Thyroid gland (tissue), 4 donors: ENCODE measurements at regions not wholly inside any gene's neighbourhood (a gene's known extent, or its start where the extent isn't known, plus 50 kb on each side); places are given as distances from the start of the nearest gene placed in this dataset.
A peak's percentile ranks its signal among the peaks of the same experiment; 100 is the strongest.

Experiments used
- DNase-seq, 2 donors: peaks; one replicate each; pipeline ENCODE4 v3.0.0-alpha.2; 2019
- H3K27ac ChIP-seq, 3 donors: fragments of 200-600 bp; sonication (generic); 1 replicate in 2 of 3; 2 replicates in 1 of 3; pipeline ENCODE4 v1.5.1; 2016 to 2019; ENCODE audit warnings: mild to moderate bottlenecking in 1 of 3, moderate library complexity in 1 of 3
- H3K27me3 ChIP-seq: fragments of 200-600 bp; sonication (generic); one replicate; pipeline ENCODE4 v1.5.1; 2019
- H3K36me3 ChIP-seq, 2 donors: fragments of 200-600 bp; sonication (generic); one replicate each; pipeline ENCODE4 v1.5.1; 2016 to 2019
- H3K4me1 ChIP-seq, 2 donors: fragments of 200-600 bp; sonication (generic); one replicate each; pipeline ENCODE4 v1.5.1; 2017 to 2019
- H3K4me3 ChIP-seq, 3 donors: fragments of 200-600 bp; sonication (generic); replicated peaks in 1 of 3; 1 replicate in 2 of 3; 2 replicates in 1 of 3; pipeline ENCODE4 v1.5.1; 2016; ENCODE audit warnings: mild to moderate bottlenecking in 1 of 3
- H3K9me3 ChIP-seq: fragments of 200-600 bp; sonication (generic); one replicate; pipeline ENCODE4 v1.5.1; 2017
- CTCF ChIP-seq, 6 experiments: fragments of 200-600 bp in 3 of 6; fragments of 450-650 bp in 3 of 6; sonication (generic) in 3 of 6; IDR thresholded peaks; one replicate each; pipeline ENCODE4 v1.5.1; 2016 to 2019; ENCODE audit warnings: antibody characterized with exemption in 6 of 6, mild to moderate bottlenecking in 2 of 6, inconsistent platforms in 1 of 6, moderate library complexity in 1 of 6
- POLR2A ChIP-seq, 2 donors: fragments of 450-650 bp; IDR thresholded peaks; one replicate each; pipeline ENCODE4 v1.6.1; 2017; ENCODE audit warnings: antibody characterized with exemption in 2 of 2, mild to moderate bottlenecking in 2 of 2, moderate library complexity in 1 of 2
- WGBS, 2 donors: methylation state at CpG; one replicate each; pipeline ENCODE4 v1.1.5; 2017; 5-methylcytosine and 5-hydroxymethylcytosine counted together
- intact Hi-C: fragments of 100-400 bp; cut with DNase I; formaldehyde crosslinking; loops from one replicate; pipeline ENCODE4 v1.15.1; 2023

DNA sequence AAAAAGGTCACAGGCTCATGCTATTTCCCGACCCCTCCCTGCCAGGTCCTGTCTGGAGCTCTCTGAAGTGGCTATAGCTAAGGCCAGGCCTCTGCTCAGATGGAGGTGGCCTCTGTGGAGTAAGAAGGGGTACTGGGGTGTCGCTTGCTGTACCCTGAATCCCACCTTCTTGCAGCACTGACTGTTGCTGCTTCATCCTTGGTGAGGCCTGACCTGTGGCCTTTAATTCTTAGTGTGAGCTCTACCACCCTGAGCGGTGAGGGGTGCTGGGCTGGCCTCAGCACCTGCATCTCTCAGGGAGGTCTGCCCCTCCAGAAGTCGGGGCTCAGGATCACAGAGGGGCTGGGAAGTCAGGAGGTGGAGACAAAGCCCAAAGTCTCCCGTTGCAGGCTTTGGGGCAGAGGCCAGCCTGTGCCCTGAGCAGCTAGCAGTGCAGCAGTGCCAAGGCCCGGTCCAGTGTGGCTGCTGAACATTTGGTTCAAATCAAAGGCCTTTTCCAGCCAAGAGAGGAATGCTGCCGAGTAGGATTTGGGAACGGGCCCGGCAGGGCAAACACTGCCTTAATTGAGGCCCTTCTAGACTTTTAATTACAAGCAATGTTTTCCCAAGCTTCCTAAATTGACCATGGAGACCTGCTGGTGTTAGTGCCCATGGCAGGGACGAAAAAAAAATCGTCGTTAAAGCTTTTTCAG is 133.5 kb upstream of the HAAO start:
- WGBS, 2 donors = 36 to 46% methylated on average over 10 to 11 of the region's 12 CpGs
- Histone ChIP-seq H3K27me3 (no peaks in the 10 kb centered on the region), H3K9me3 (no peaks in the 10 kb centered on the region), H3K4me3 (no peak overlapping the region), H3K36me3 (no peaks in the 10 kb centered on the region), H3K27ac (peak overlapping the region; percentile 79 to 93 (median 83)), H3K4me1 (peaks cover 58 to 92% of the 10 kb centered on the region in 2 donors)
- intact Hi-C loops = no loop called here
- DNase-seq = peak; percentile 48 to 63
- TF ChIP-seq CTCF (IDR thresholded peaks at IDR 0.05) = no peak
- TF ChIP-seq POLR2A (IDR thresholded peaks at IDR 0.05) = no peak

DNA sequence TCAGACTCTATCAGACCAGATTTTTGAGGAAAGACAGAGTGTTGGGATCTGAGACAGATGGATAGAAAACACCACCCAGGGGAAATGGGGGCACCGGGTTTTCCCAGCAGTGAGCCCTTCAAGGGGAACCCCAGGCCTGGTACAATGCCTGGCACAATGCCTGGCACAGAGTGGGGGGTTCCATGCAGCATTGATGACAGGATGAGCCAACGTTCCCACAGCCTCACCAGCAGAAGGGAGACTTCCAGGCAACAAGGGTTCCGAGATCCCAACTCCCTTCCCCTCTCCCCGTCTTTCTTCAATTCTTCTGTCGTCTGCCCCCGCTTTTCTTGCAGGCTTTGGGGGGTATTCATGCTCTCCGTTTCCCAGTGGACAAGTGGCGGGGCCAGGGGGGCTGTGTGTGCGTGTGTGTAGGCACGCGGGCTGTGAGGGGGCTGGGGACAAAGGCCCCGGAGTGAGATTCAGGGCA is 132.1 kb upstream of the HAAO start:
- H3K27me3 ChIP-seq = no peaks in the 10 kb centered on the region
- intact Hi-C loops = no loop called here
- H3K27ac ChIP-seq = peak overlapping the region; percentile 79 to 93 (median 83)
- TF ChIP-seq CTCF (IDR thresholded peaks at IDR 0.05) (no peak), POLR2A (IDR thresholded peaks at IDR 0.05) (no peak)
- 39 to 42% methylated on average over 12 of the region's 12 CpGs for WGBS, 2 donors
- no peaks in the 10 kb centered on the region for H3K36me3 ChIP-seq
- H3K4me3 ChIP-seq = no peak overlapping the region
- H3K4me1 ChIP-seq = peaks cover 48 to 81% of the 10 kb centered on the region in 2 donors
- no peak for DNase-seq
- H3K9me3 ChIP-seq = no peaks in the 10 kb centered on the region

DNA sequence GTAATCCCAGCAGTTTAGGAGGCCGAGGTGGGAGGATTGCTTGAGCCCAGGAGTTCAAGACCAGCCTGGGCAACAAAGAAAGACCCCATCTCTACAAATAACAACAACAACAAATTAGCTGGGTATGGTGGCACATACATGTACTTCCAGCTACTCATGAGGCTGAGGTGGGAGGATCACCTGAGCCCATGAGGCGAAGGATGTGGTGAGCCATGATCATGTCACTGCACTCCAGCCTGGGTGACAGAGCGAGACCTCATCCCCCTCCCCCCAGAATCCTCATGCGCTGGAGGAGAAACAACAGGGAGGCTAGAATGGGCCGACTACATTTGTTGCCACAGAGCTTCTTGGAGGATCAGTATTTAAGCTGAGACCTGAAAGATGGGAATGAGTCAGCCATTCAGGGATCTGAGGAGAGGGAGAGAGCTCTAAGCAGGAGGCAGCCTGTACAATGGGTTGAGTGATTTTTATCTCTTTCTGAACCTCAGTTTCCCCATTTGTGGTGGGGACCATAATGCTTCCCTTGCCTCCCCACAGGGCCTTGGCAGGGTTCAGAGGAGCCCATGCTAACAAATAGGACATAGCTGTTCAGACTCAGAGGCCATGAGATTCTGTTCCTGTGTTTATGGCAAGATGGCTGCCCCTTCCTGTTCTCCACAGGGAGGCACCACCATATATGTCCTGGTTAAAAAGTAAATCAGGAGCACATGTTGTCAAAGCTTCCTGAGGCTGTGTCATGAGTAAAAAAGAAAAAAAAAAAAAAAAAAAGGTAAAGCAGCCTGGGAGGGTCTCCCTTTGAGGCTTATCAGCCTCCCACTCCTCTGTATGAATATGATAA is 131.4 kb upstream of the HAAO start:
- Histone ChIP-seq H3K9me3 (no peaks in the 10 kb centered on the region), H3K36me3 (no peaks in the 10 kb centered on the region), H3K4me1 (peaks cover 43 to 74% of the 10 kb centered on the region in 2 donors), H3K4me3 (no peak overlapping the region), H3K27ac (peak overlapping the region; percentile 79 to 93 (median 83)), H3K27me3 (no peaks in the 10 kb centered on the region)
- 76% methylated on average over 5 of the region's 5 CpGs for WGBS, 2 donors
- intact Hi-C loops = no loop called here
- TF ChIP-seq CTCF (IDR thresholded peaks at IDR 0.05) (no peak), POLR2A (IDR thresholded peaks at IDR 0.05) (no peak)
- no peak for DNase-seq

- Histone ChIP-seq H3K36me3 (no peaks in the 10 kb centered on the region), H3K4me3 (no peak overlapping the region), H3K27me3 (no peaks in the 10 kb centered on the region), H3K27ac (peak overlapping the region; percentile 79 to 93 (median 83)), H3K9me3 (no peaks in the 10 kb centered on the region), H3K4me1 (peaks cover 41 to 67% of the 10 kb centered on the region in 2 donors)
- WGBS, 2 donors = 76 to 78% methylated on average over 5 to 6 of the region's 6 CpGs
- TF ChIP-seq POLR2A (IDR thresholded peaks at IDR 0.05) = no peak
- DNase-seq = peak in 1 of 2 donors; percentile 32
- intact Hi-C loops = no loop called here
These were observed 130.6 kb upstream of the HAAO start for GRCh38 chr2:42922790-42923579.

GRCh38 chr2:42922293-42922692 is 129.9 kb upstream of the HAAO start:
- intact Hi-C loops = no loop called here
- Histone ChIP-seq H3K9me3 (no peaks in the 10 kb centered on the region), H3K36me3 (no peaks in the 10 kb centered on the region), H3K4me3 (no peak overlapping the region), H3K27me3 (no peaks in the 10 kb centered on the region), H3K4me1 (peaks cover 34 to 67% of the 10 kb centered on the region in 2 donors), H3K27ac (peak overlapping the region in 1 of 3 donors; percentile 83)
- WGBS, 2 donors = 85 to 95% methylated on average over 2 of the region's 2 CpGs
- TF ChIP-seq POLR2A (IDR thresholded peaks at IDR 0.05) (no peak), CTCF (IDR thresholded peaks at IDR 0.05) (no peak)
- DNase-seq = no peak
